Activated B cell treated with CpG ODN at 0.5 μM for 24 hours (primary cell): ENCODE measurements at regions not wholly inside any gene's neighbourhood (a gene's known extent, or its start where the extent isn't known, plus 50 kb on each side); places are given as distances from the start of the nearest gene placed in this dataset.

Experiments used
- ATAC-seq: fragments of 200-7000 bp; cut with Tn5 transposase; one replicate; pipeline ENCODE4 v1.10.0; 2021; ENCODE audit warnings: low read depth, mild to moderate bottlenecking, moderate library complexity
- CTCF ChIA-PET: fragments of 350-600 bp; sonication (Branson Sonifier 250); formaldehyde crosslinking; loops from one replicate; lab custom pipeline; 2021; ENCODE audit warnings: antibody characterized with exemption; lab: Charles Lee
- POLR2A ChIA-PET: fragments of 350-600 bp; sonication (Branson Sonifier 250); formaldehyde crosslinking; loops from one replicate; lab custom pipeline; 2021; ENCODE audit warnings: antibody characterized with exemption; lab: Charles Lee
- DNase-seq: peaks from one replicate; pipeline ENCODE4 v3.0.0; 2022
- H3K27ac Mint-ChIP-seq: one replicate; pipeline ENCODE4 v1.8.0; 2020; ENCODE audit warnings: mixed read lengths
- H3K27me3 Mint-ChIP-seq: one replicate; pipeline ENCODE4 v1.8.0; 2021; ENCODE audit warnings: mixed read lengths
- H3K36me3 Mint-ChIP-seq: one replicate; pipeline ENCODE4 v1.8.0; 2021; ENCODE audit warnings: low read depth, mixed read lengths
- H3K4me1 Mint-ChIP-seq: one replicate; pipeline ENCODE4 v1.8.0; 2021; ENCODE audit warnings: mixed read lengths
- H3K4me3 Mint-ChIP-seq: one replicate; pipeline ENCODE4 v1.8.0; 2020; ENCODE audit warnings: mild to moderate bottlenecking, mixed read lengths
- H3K9me3 Mint-ChIP-seq: one replicate; pipeline ENCODE4 v1.8.0; 2020; ENCODE audit warnings: mixed read lengths
- CTCF ChIP-seq: fragments of 200-600 bp; IDR thresholded peaks from one replicate; pipeline ENCODE4 v1.8.0; 2022; ENCODE audit warnings: antibody characterized with exemption, mild to moderate bottlenecking
- intact Hi-C: fragments of 100-400 bp; cut with micrococcal nuclease; formaldehyde crosslinking; loops from one replicate; pipeline ENCODE4 v1.15.1; 2024

- ATAC-seq (no peak), DNase-seq (no peak)
- Mint-ChIP-seq H3K4me3 (no peak overlapping the region), H3K36me3 (no peaks in the 10 kb centered on the region), H3K9me3 (no peaks in the 10 kb centered on the region), H3K4me1 (no peaks in the 10 kb centered on the region), H3K27ac (no peak overlapping the region), H3K27me3 (no peaks in the 10 kb centered on the region)
- CTCF ChIA-PET = no interaction called here
- POLR2A ChIA-PET = no interaction called here
- no peak for TF ChIP-seq CTCF
- intact Hi-C loops = no loop called here
These were observed 81.4 kb upstream of the WDR1 start for GRCh38 chr4:10197952-10198351.

GRCh38 chr4:10196191-10196590 lies 79.6 kb upstream of the WDR1 start:
- Mint-ChIP-seq H3K4me3 (no peak overlapping the region), H3K36me3 (no peaks in the 10 kb centered on the region), H3K27ac (no peak overlapping the region), H3K9me3 (no peaks in the 10 kb centered on the region), H3K27me3 (no peaks in the 10 kb centered on the region), H3K4me1 (no peaks in the 10 kb centered on the region)
- no peak for TF ChIP-seq CTCF
- ChIA-PET CTCF (no interaction called here), POLR2A (no interaction called here)
- ATAC-seq (no peak), DNase-seq (no peak)
- intact Hi-C loops = no loop called here

- no peaks in the 10 kb centered on the region for H3K4me1 Mint-ChIP-seq
- no peaks in the 10 kb centered on the region for H3K36me3 Mint-ChIP-seq
- H3K27me3 Mint-ChIP-seq = peaks cover 7% of the 10 kb centered on the region
- CTCF ChIA-PET = no interaction called here
- H3K9me3 Mint-ChIP-seq = no peaks in the 10 kb centered on the region
- H3K4me3 Mint-ChIP-seq = no peak overlapping the region
- POLR2A ChIA-PET = no interaction called here
- no peak for ATAC-seq
- no peak for TF ChIP-seq CTCF
- no peak overlapping the region for H3K27ac Mint-ChIP-seq
- intact Hi-C loops = no loop called here
- no peak for DNase-seq
These were observed 75.7 kb upstream of the WDR1 start for GRCh38 chr4:10192331-10192730.

GRCh38 chr4:10188400-10189004 lies 71.9 kb upstream of the WDR1 start:
- Mint-ChIP-seq H3K27ac (no peak overlapping the region), H3K36me3 (no peaks in the 10 kb centered on the region), H3K4me1 (no peaks in the 10 kb centered on the region), H3K4me3 (no peak overlapping the region), H3K9me3 (no peaks in the 10 kb centered on the region), H3K27me3 (peaks cover 25% of the 10 kb centered on the region)
- POLR2A ChIA-PET = no interaction called here
- intact Hi-C loops = no loop called here
- CTCF ChIA-PET = no interaction called here
- TF ChIP-seq CTCF = no peak
- DNase-seq (no peak), ATAC-seq (no peak)

GRCh38 chr4:10186228-10187214 lies 69.9 kb upstream of the WDR1 start:
- Mint-ChIP-seq H3K4me3 (no peak overlapping the region), H3K9me3 (no peaks in the 10 kb centered on the region), H3K27me3 (peaks cover 25% of the 10 kb centered on the region), H3K4me1 (no peaks in the 10 kb centered on the region), H3K36me3 (no peaks in the 10 kb centered on the region), H3K27ac (no peak overlapping the region)
- DNase-seq (no peak), ATAC-seq (no peak)
- CTCF ChIA-PET = interaction anchor here (1.0 kb wide), 1 partner anchor 21 kb away, joined by 3 read pairs; no protein-coding TSS in a partner anchor
- intact Hi-C loops = no loop called here
- TF ChIP-seq CTCF = no peak
- POLR2A ChIA-PET = no interaction called here
